ENCODE measurements at regions not wholly inside any gene's neighbourhood (a gene's known extent, or its start where the extent isn't known, plus 50 kb on each side); places are given as distances from the start of the nearest gene placed in this dataset.

DNA sequence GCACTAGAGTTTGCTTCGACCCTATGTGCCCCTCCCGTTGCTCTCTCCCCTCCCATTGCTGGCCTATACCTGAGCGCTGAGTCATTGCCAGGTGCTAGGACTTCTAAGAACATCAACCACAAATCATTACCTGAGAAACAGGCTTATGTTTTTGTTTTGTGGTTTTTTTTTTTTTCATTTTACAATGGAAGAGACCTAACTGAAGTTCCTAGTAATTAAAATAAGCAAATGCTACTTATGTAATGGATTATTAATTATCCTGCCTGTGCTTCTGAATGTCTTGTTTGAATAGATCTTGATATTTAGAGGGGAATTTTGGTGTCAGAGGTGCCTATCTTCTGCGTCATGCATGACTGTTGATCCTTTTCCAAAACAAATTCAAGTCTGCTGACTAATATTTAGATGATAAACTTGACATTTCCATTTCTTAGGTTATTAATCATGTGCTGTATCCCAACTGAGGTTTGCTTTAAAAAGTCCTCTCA, 275.4 kb upstream of the CPEB2 start:
- Histone ChIP-seq H4K91ac (ENCODE audit: insufficient read length, low read depth, low read length) (no peak overlapping the region), H3K56ac (ENCODE audit: insufficient read length, low read depth, low read length) (no peak overlapping the region), H3K4ac (ENCODE audit: low read depth, low read length) (no peak overlapping the region), H3K4me1 (ENCODE audit: insufficient read depth, low read length) (no peaks in the 10 kb centered on the region), H3K79me1 (ENCODE audit: insufficient read depth, low read depth, low read length, poor library complexity, severe bottlenecking) (no peaks in the 10 kb centered on the region), H3T11ph (ENCODE audit: low read length) (no peak overlapping the region), H3K9me3 (ENCODE audit: control insufficient read depth, low read depth, low read length) (no peaks in the 10 kb centered on the region), H3K14ac (ENCODE audit: insufficient read depth, low read length) (no peak overlapping the region), H3K79me2 (ENCODE audit: insufficient read depth, low read length) (no peaks in the 10 kb centered on the region), H4K8ac (replicated peaks; ENCODE audit: insufficient read length, low read depth, low read length) (no peak overlapping the region), H3K27me3 (ENCODE audit: insufficient read depth, low read length) (no peaks in the 10 kb centered on the region), H2BK12ac (ENCODE audit: insufficient read length, low read depth, low read length) (no peak overlapping the region), H3K27ac (ENCODE audit: insufficient read length, low read depth, low read length) (no peak overlapping the region), H3K23me2 (ENCODE audit: insufficient read length, low read depth, low read length, poor library complexity, severe bottlenecking) (no peaks in the 10 kb centered on the region), H3K23ac (ENCODE audit: insufficient read length, low read depth, low read length) (no peak overlapping the region), H2AK5ac (ENCODE audit: insufficient read length, low read length) (no peak overlapping the region), H3K4me2 (ENCODE audit: insufficient read depth, insufficient read length, low read length) (no peak overlapping the region), H2BK120ac (ENCODE audit: low read depth, low read length, poor library complexity, severe bottlenecking) (no peak overlapping the region), H2BK5ac (ENCODE audit: insufficient read length, low read length) (no peak overlapping the region), H2BK15ac (ENCODE audit: low read depth, low read length) (no peak overlapping the region), H4K5ac (ENCODE audit: insufficient read length, low read depth, low read length) (no peak overlapping the region), H2BK20ac (ENCODE audit: low read depth, low read length, poor library complexity, severe bottlenecking) (no peak overlapping the region), H4K20me1 (ENCODE audit: control insufficient read depth, insufficient read depth, insufficient read length) (no peaks in the 10 kb centered on the region), H3K18ac (ENCODE audit: insufficient read length, low read depth, low read length) (no peak overlapping the region), H2AFZ (ENCODE audit: low read length) (no peak overlapping the region), H3K9ac (ENCODE audit: extremely low read depth, insufficient read length, low read length) (no peak overlapping the region)
- TF ChIP-seq, protein P1, sequence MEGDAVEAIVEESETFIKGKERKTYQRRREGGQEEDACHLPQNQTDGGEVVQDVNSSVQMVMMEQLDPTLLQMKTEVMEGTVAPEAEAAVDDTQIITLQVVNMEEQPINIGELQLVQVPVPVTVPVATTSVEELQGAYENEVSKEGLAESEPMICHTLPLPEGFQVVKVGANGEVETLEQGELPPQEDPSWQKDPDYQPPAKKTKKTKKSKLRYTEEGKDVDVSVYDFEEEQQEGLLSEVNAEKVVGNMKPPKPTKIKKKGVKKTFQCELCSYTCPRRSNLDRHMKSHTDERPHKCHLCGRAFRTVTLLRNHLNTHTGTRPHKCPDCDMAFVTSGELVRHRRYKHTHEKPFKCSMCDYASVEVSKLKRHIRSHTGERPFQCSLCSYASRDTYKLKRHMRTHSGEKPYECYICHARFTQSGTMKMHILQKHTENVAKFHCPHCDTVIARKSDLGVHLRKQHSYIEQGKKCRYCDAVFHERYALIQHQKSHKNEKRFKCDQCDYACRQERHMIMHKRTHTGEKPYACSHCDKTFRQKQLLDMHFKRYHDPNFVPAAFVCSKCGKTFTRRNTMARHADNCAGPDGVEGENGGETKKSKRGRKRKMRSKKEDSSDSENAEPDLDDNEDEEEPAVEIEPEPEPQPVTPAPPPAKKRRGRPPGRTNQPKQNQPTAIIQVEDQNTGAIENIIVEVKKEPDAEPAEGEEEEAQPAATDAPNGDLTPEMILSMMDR (conservative IDR thresholded peaks at IDR 0.05), result no peak
- no CpG with 5 or more reads among the region's 4 CpGs for WGBS (ENCODE audit: extremely low coverage, insufficient read length, low lambda C conversion rate)
- peak; percentile 38 for DNase-seq
- H3K9me3 Mint-ChIP-seq, result peaks cover 4 to 8% of the 10 kb centered on the region in 2 experiments; a peak in 4 of 5 replicates
- peaks cover 0 to 1% (median 0%) of the 10 kb centered on the region in 3 experiments; a peak in 2 of 7 replicates for H3K36me3 Mint-ChIP-seq (ENCODE audit: insufficient read depth in 1 of 3, low read depth in 3 of 3)
- H3K27me3 Mint-ChIP-seq (ENCODE audit: low read depth), result no peaks in the 10 kb centered on the region
- H3K4me3 Mint-ChIP-seq, result no peak overlapping the region
- peaks cover 5 to 8% of the 10 kb centered on the region in 2 experiments; a peak in 2 of 4 replicates for H3K4me1 Mint-ChIP-seq
- no peak overlapping the region for H3K27ac Mint-ChIP-seq

Measured in H9 (cell line).